ENCODE measurements at regions not wholly inside any gene's neighbourhood (a gene's known extent, or its start where the extent isn't known, plus 50 kb on each side); places are given as distances from the start of the nearest gene placed in this dataset.
"Not testable (repeated sequence)": the region's sequence is repeated elsewhere in the genome, so short reads cannot be mapped to it uniquely, and the experiment has no call there.

DNA sequence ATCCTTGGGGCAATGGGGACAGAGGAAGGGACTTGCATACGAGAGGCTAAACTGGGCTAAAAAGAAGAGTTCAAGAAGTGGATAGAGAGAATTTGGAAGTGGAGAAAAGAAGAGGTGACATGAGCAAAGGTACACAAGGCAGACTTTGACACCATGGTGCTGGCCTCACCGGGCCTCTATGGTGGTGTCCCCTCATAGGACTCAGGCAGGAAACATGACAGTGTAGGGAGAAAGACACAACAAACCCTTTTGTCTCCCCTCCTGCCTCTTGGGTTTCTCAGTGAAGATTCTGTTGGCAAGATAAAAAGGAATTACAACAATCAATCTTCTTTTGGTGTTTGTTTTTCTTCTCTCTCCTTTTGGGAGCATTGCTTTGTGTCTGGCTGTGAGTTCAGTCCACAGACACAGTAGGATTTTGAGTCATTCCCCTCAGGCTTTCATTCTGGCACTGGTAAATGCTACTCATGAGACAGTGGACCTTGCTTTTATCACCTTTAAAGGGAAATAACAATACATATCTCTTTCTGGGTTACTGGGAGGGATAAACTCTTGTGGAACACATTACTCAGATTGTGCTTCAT is 827.7 kb downstream of the TNS3 start:
- Histone ChIP-seq H3K4me1 (no peaks in the 10 kb centered on the region), H3K4me3 (no peak overlapping the region), H3K27me3 (no peaks in the 10 kb centered on the region), H3K36me3 (no peaks in the 10 kb centered on the region), H3K27ac (no peak overlapping the region), H3K9me3 (no peaks in the 10 kb centered on the region)
- ATAC-seq (no peak), DNase-seq (no peak), FAIRE-seq (no peak)
- TF ChIP-seq, protein P1, sequence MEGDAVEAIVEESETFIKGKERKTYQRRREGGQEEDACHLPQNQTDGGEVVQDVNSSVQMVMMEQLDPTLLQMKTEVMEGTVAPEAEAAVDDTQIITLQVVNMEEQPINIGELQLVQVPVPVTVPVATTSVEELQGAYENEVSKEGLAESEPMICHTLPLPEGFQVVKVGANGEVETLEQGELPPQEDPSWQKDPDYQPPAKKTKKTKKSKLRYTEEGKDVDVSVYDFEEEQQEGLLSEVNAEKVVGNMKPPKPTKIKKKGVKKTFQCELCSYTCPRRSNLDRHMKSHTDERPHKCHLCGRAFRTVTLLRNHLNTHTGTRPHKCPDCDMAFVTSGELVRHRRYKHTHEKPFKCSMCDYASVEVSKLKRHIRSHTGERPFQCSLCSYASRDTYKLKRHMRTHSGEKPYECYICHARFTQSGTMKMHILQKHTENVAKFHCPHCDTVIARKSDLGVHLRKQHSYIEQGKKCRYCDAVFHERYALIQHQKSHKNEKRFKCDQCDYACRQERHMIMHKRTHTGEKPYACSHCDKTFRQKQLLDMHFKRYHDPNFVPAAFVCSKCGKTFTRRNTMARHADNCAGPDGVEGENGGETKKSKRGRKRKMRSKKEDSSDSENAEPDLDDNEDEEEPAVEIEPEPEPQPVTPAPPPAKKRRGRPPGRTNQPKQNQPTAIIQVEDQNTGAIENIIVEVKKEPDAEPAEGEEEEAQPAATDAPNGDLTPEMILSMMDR (IDR thresholded peaks at IDR 0.05): no peak
- intact Hi-C loops (cut with DNase I): no loop called here
- WGBS, 2 donors: 88 to 90% methylated on average over 2 of the region's 2 CpGs

DNA sequence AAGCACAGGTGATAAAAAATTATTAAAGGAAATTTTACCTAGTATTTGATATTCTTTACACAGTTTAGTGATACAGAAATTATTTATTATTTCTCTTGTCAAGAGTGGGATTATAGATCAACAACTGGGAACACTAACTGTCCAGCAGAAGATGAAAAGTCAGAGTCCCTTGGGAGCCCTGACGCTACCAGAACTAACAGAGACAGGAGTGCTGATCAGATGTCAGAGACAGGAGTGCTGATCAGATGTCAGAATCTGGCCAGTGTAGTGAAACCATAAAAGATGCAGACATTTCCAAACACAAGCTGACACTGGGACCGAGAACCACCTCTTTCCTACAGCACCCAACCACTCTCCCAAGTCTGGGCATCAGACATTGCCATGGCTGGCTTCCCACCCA is 828.2 kb downstream of the TNS3 start:
- no peaks in the 10 kb centered on the region for H3K9me3 ChIP-seq
- H3K4me3 ChIP-seq: no peak overlapping the region
- FAIRE-seq (no peak), DNase-seq (no peak), ATAC-seq (no peak)
- no peak overlapping the region for H3K27ac ChIP-seq
- no peaks in the 10 kb centered on the region for H3K36me3 ChIP-seq
- 97 to 98% methylated on average over 2 of the region's 2 CpGs for WGBS, 2 donors
- no peaks in the 10 kb centered on the region for H3K4me1 ChIP-seq
- intact Hi-C loops (cut with DNase I): no loop called here
- no peaks in the 10 kb centered on the region for H3K27me3 ChIP-seq
- TF ChIP-seq, protein P1 (IDR thresholded peaks at IDR 0.05): no peak

DNA sequence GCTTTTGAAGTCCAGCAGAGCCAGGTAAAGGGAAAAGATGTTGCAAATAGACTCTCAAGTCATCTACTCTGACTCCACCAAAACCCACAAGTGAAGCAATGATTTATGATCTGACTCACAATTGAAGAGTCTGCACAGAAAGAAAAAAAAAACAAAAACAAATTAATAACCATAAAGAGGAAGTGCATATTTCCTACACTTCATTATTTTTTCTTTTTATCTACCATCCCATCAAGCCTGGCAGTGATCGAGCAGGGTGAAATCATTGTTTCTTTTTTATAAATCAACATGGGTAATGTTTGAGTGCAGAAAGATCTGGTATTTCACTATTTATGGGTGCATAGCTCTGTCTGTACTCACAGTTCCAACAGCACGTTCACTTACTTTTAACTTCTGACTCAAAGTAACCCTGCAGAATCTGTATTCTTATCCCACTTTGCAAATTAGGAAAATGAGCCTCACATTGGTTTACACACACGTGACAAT is 829.0 kb downstream of the TNS3 start:
- no peak overlapping the region for H3K4me3 ChIP-seq
- intact Hi-C loops (cut with DNase I): no loop called here
- FAIRE-seq (no peak), ATAC-seq (no peak), DNase-seq (no peak)
- H3K27ac ChIP-seq: no peak overlapping the region
- no peaks in the 10 kb centered on the region for H3K27me3 ChIP-seq
- H3K36me3 ChIP-seq: no peaks in the 10 kb centered on the region
- H3K4me1 ChIP-seq: no peaks in the 10 kb centered on the region
- WGBS, 2 donors: 54 to 60% methylated on average over 3 of the region's 3 CpGs
- TF ChIP-seq, protein P1 (IDR thresholded peaks at IDR 0.05): no peak
- no peaks in the 10 kb centered on the region for H3K9me3 ChIP-seq

DNA sequence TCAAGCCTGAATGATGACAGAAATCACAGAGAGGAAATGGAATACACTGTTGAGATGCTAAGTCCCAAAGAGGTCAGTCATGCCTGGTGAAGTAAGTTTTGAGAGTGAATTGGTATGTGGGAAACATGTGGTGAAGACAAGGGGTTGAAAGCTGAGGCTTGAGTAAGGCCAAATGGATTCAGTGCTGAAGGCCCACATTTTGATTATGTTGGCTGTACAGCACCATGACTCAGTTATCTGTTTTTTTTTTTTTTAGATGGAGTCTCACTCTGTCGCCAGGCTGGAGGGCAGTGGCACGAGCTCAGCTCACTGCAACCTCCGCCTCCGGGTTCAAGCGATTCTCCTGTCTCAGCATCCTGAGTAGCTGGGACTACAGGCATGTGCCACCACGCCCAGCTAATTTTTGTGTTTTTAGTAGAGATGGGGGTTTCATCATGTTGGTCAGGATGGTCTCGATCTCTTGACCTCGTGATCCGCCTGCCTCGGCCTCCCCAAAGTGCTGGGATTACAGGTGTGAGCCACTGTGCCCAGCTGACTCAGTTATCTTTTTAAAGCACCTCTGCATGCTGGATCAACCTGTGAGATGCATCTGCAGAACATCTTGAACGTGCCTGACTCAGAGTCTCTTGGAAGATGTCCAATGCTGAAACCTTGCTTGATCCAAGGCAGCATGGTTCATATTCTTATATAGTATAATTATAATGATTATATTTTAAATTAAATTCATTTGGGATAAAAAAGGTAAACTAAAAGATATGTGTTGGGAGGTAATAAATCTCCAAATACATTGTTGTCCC is 829.8 kb downstream of the TNS3 start:
- FAIRE-seq: not testable (repeated sequence)

DNA sequence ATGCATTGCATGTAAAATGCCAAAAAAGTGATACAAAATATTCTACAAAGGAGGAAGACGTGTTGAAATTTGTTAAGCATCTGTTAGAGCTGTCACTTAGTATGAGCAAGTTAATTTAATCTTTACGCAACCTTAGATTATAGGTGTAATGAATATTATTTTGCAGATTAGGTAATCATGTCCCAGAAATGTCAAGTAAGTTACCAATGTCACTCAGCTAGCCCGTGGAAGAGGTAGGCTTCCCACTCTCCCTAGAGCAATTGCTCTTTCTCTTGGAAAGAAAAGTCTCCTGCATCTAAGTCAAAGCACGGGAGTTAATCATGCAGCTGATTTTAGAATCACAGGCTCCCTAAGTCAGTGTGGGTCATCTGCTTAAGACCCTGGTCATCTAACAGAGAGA is 830.4 kb upstream of the IGFBP3 start:
- Histone ChIP-seq H3K27ac (no peak overlapping the region), H3K27me3 (no peaks in the 10 kb centered on the region), H3K36me3 (no peaks in the 10 kb centered on the region), H3K4me1 (no peaks in the 10 kb centered on the region), H3K4me3 (no peak overlapping the region), H3K9me3 (no peaks in the 10 kb centered on the region)
- TF ChIP-seq, protein P1 (IDR thresholded peaks at IDR 0.05): no peak
- no peak for DNase-seq
- no peak for FAIRE-seq
- intact Hi-C loops (cut with DNase I): no loop called here
- ATAC-seq: no peak
- 89 to 94% methylated on average over 4 of the region's 4 CpGs for WGBS, 2 donors

More for the DNA sequence above, 829.8 kb downstream of the TNS3 start:
- H3K4me1 ChIP-seq; H3K27me3 ChIP-seq; ATAC-seq; H3K4me3 ChIP-seq; H3K27ac ChIP-seq; intact Hi-C loops (cut with DNase I); H3K36me3 ChIP-seq; H3K9me3 ChIP-seq; DNase-seq: not testable (repeated sequence)
- 91 to 96% methylated on average over 11 of the region's 11 CpGs for WGBS, 2 donors
